Smooth muscle cell (in vitro differentiated cells): ENCODE measurements at regions not wholly inside any gene's neighbourhood (a gene's known extent, or its start where the extent isn't known, plus 50 kb on each side); places are given as distances from the start of the nearest gene placed in this dataset.

Experiments
- DNase-seq: peaks from one replicate; lab custom pipeline; 2025; ENCODE audit not compliant: unreplicated experiment; lab: John Stamatoyannopoulos, UW
- H2AFZ ChIP-seq: fragments of 200-600 bp; sonication (generic); 2 replicates; pipeline ENCODE4 v1.6.0; 2016; ENCODE audit warnings: antibody characterized with exemption, low read depth, mild to moderate bottlenecking
- H3F3A ChIP-seq: fragments of 200-600 bp; sonication (generic); 2 replicates; pipeline ENCODE4 v1.6.0; 2017; ENCODE audit warnings: antibody characterized with exemption, low read depth
- H3K27ac ChIP-seq: fragments of 200-600 bp; sonication (generic); 2 replicates; pipeline ENCODE4 v1.5.1; 2016; ENCODE audit warnings: low read depth, mild to moderate bottlenecking
- H3K27me3 ChIP-seq: fragments of 200-600 bp; sonication (generic); 2 replicates; pipeline ENCODE4 v1.6.1; 2016; ENCODE audit warnings: low read depth, mild to moderate bottlenecking
- H3K36me3 ChIP-seq: fragments of 200-600 bp; sonication (generic); 2 replicates; pipeline ENCODE4 v1.5.1; 2016; ENCODE audit warnings: low read depth
- H3K4me1 ChIP-seq: fragments of 200-600 bp; sonication (generic); 2 replicates; pipeline ENCODE4 v1.5.1; 2016; ENCODE audit warnings: low read depth
- H3K4me2 ChIP-seq: fragments of 200-600 bp; sonication (generic); 2 replicates; pipeline ENCODE4 v1.6.0; 2016; ENCODE audit warnings: mild to moderate bottlenecking
- H3K4me3 ChIP-seq: fragments of 200-600 bp; sonication (generic); 2 replicates; pipeline ENCODE4 v1.5.1; 2016; ENCODE audit warnings: mild to moderate bottlenecking
- H3K79me2 ChIP-seq: fragments of 200-600 bp; sonication (generic); 2 replicates; pipeline ENCODE4 v1.6.0; 2016; ENCODE audit warnings: low read depth, mild to moderate bottlenecking
- H3K9ac ChIP-seq: fragments of 200-600 bp; sonication (generic); 2 replicates; pipeline ENCODE4 v1.6.0; 2016; ENCODE audit warnings: low read depth
- H3K9me3 ChIP-seq: fragments of 200-600 bp; sonication (generic); replicated peaks from 2 replicates; pipeline ENCODE4 v1.5.1; 2016; ENCODE audit warnings: low read depth
- H4K20me1 ChIP-seq: fragments of 200-600 bp; sonication (generic); 2 replicates; pipeline ENCODE4 v1.6.0; 2016; ENCODE audit warnings: low read depth
- WGBS: methylation state at CpG from one replicate; pipeline ENCODE4 v1.1.7; 2016; ENCODE audit warnings: low lambda C conversion rate; 5-methylcytosine and 5-hydroxymethylcytosine counted together
- TF ChIP-seq, protein P1 (sequence below): fragments of 200-600 bp; sonication (generic); IDR thresholded peaks from 2 replicates; pipeline ENCODE4 v1.5.1; 2017; ENCODE audit warnings: borderline replicate concordance, mild to moderate bottlenecking, antibody characterized with exemption; ENCODE audit not compliant: insufficient read depth, poor library complexity, severe bottlenecking

DNA sequence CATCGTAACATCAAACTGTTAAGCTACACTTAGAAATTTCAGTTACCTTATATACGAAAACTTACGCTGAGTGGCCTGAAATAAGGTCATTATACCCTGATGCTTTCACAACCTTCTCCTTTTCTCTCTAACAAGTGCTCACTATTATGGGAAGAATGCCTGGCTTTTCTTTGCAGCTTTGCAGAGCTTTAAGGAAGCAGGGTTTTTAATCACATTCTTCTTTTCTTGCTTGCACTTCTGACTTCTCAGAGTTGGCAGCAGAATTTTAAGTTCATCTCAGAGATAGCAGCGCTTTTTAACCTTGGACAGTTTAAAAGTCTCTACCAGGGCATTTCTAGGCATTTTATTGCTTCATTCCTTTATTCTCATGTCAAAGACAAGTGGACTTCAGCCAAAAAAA is 285.1 kb downstream of the SPRY2 start:
- Histone ChIP-seq H3K9ac (no peak overlapping the region), H3F3A (no peaks in the 10 kb centered on the region), H2AFZ (no peak overlapping the region), H3K4me3 (no peak overlapping the region), H3K9me3 (no peaks in the 10 kb centered on the region), H3K4me1 (peaks cover 12% of the 10 kb centered on the region), H3K79me2 (no peaks in the 10 kb centered on the region), H3K36me3 (no peaks in the 10 kb centered on the region), H3K4me2 (no peak overlapping the region), H3K27me3 (no peaks in the 10 kb centered on the region), H3K27ac (no peak overlapping the region), H4K20me1 (no peaks in the 10 kb centered on the region)
- DNase-seq, result no peak
- TF ChIP-seq, protein P1, sequence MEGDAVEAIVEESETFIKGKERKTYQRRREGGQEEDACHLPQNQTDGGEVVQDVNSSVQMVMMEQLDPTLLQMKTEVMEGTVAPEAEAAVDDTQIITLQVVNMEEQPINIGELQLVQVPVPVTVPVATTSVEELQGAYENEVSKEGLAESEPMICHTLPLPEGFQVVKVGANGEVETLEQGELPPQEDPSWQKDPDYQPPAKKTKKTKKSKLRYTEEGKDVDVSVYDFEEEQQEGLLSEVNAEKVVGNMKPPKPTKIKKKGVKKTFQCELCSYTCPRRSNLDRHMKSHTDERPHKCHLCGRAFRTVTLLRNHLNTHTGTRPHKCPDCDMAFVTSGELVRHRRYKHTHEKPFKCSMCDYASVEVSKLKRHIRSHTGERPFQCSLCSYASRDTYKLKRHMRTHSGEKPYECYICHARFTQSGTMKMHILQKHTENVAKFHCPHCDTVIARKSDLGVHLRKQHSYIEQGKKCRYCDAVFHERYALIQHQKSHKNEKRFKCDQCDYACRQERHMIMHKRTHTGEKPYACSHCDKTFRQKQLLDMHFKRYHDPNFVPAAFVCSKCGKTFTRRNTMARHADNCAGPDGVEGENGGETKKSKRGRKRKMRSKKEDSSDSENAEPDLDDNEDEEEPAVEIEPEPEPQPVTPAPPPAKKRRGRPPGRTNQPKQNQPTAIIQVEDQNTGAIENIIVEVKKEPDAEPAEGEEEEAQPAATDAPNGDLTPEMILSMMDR, result no peak
- WGBS, result 90% methylated on average over 4 of the region's 4 CpGs

DNA sequence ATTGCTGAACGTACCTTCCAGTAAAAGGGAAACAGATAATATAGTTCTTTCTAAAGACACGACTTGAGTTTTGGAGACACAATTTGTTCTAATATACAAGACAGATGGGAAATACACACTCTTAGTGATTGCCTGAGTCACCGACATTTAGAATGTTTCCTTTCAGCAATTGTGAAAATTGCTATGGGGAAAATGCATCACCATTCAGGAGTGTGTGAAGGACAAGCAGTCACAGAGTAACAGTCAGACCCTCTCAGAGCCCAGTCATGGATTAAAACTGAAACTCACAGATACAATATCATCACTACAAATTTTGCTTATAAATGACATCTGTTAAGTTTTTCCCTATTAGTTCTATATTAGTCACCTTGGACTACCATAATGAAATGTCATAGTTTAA is 286.1 kb downstream of the SPRY2 start:
- no peak overlapping the region for H3K4me2 ChIP-seq
- 79% methylated on average over 3 of the region's 3 CpGs for WGBS
- no peak overlapping the region for H2AFZ ChIP-seq
- H3K36me3 ChIP-seq, result no peaks in the 10 kb centered on the region
- DNase-seq, result no peak
- no peaks in the 10 kb centered on the region for H3K79me2 ChIP-seq
- H3F3A ChIP-seq, result peaks cover 6% of the 10 kb centered on the region
- TF ChIP-seq, protein P1, result no peak
- no peaks in the 10 kb centered on the region for H4K20me1 ChIP-seq
- peaks cover 15% of the 10 kb centered on the region for H3K4me1 ChIP-seq
- no peaks in the 10 kb centered on the region for H3K9me3 ChIP-seq
- H3K27ac ChIP-seq, result no peak overlapping the region
- H3K9ac ChIP-seq, result no peak overlapping the region
- no peaks in the 10 kb centered on the region for H3K27me3 ChIP-seq
- H3K4me3 ChIP-seq, result no peak overlapping the region

DNA sequence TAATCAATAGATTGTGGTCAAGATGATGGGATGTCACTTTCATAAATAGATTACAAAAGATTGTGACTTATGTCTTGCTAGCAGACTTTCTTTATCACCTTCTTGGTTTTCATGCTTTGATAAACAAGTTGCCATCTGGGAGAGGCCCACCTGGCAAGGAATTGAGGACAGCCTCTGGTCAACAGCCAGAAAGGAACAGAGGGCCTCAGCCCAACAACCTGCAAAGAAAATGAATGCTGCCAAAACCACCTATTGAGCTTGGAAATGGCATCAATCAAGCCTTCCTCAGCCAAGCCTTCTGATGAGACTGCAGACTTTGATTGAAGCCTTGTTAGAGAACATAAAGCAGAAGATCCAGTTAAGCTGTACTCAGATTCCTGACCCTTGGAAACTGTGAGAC is 288.6 kb downstream of the SPRY2 start:
- peaks cover 28% of the 10 kb centered on the region for H3K4me1 ChIP-seq
- no peak overlapping the region for H3K27ac ChIP-seq
- H3K36me3 ChIP-seq, result no peaks in the 10 kb centered on the region
- no peaks in the 10 kb centered on the region for H3K79me2 ChIP-seq
- no peaks in the 10 kb centered on the region for H3K27me3 ChIP-seq
- peaks cover 12% of the 10 kb centered on the region for H3F3A ChIP-seq
- H3K9ac ChIP-seq, result no peak overlapping the region
- H2AFZ ChIP-seq, result no peak overlapping the region
- no peak overlapping the region for H3K4me3 ChIP-seq
- TF ChIP-seq, protein P1, result no peak
- no peak overlapping the region for H3K4me2 ChIP-seq
- no peaks in the 10 kb centered on the region for H4K20me1 ChIP-seq
- no peak for DNase-seq
- H3K9me3 ChIP-seq, result no peaks in the 10 kb centered on the region

DNA sequence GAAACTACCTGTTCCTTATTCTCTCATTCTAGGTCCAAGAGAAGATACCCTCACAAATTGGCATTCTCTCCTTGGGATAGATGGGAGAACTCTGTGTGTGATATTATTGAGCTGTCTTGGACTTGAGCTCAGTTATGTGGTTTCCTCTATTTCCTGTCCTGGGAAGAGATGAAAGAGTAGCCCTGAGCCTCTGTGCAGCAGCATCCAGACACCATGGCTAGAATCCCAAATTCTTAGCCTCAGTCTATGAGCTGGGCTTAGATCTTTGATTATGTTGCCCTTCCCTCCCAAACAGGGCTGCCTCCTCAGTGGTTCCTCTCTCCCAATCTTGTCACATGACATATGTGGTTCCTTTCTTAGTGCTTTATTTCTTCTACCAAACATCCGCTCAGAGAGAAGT is 290.7 kb downstream of the SPRY2 start:
- no peaks in the 10 kb centered on the region for H3K9me3 ChIP-seq
- peaks cover 17% of the 10 kb centered on the region for H3K4me1 ChIP-seq
- H3K36me3 ChIP-seq, result no peaks in the 10 kb centered on the region
- DNase-seq, result no peak
- H3K27me3 ChIP-seq, result no peaks in the 10 kb centered on the region
- TF ChIP-seq, protein P1, result no peak
- no peak overlapping the region for H2AFZ ChIP-seq
- peaks cover 12% of the 10 kb centered on the region for H3F3A ChIP-seq
- 96% methylated on average over 1 of the region's 1 CpG for WGBS
- H3K79me2 ChIP-seq, result no peaks in the 10 kb centered on the region
- H3K4me3 ChIP-seq, result no peak overlapping the region
- peak overlapping the region; percentile 60 for H3K9ac ChIP-seq
- peak overlapping the region; percentile 91 for H3K27ac ChIP-seq
- H4K20me1 ChIP-seq, result no peaks in the 10 kb centered on the region
- peak overlapping the region; percentile 50 for H3K4me2 ChIP-seq
